ENCODE measurements at regions not wholly inside any gene's neighbourhood (a gene's known extent, or its start where the extent isn't known, plus 50 kb on each side); places are given as distances from the start of the nearest gene placed in this dataset.

DNA sequence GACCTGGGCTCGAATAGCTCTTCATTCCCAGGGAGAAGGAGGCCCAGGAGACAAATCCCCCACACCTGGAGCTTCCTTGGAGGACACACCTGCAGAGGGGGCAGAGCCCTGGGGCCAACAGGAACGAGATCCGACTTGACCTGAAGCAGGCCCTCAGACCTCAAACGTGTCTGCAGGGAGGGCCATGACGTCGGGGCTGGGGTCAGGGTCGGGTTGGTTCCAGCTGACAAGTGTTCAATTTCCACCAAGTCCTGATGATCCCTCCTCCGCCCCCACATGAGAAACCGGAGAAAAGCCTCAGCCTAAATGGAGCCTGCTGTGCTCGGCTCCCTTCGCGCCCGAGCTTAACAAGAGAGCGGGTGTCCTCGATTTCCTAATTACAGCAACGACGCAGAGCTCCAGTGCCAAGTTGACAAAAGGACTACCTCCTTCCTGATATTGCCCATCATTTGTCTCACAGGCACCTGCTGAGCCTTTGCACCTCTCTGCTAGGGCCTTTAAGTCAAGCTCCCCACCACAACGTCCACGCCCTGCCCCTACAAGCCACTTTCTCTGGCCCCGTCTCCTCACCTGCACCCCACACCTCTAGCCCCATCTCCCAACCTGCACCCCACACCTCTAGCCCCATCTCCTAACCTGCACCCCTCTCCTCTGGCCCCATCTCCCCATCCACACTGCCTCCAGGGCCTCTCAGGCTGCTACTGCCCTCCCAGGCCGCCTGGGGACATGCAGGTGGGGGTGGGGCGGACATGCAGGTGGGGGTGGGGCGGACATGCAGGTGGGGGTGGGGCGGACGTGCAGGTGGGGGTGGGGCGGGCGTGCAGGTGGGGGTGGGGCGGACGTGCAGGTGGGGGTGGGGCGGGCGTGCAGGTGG is 519.4 kb downstream of the GLRX3 start:
- H3K9ac ChIP-seq (ENCODE audit: insufficient read depth in 1 of 2, low read length in 2 of 2): no peak overlapping the region
- no peak for TF ChIP-seq CTCF (IDR thresholded peaks at IDR 0.05; ENCODE audit: control extremely low read depth, extremely low read depth)
- H3K36me3 ChIP-seq (ENCODE audit: control insufficient read depth in 4 of 4, insufficient read depth in 4 of 4, low read length in 4 of 4): no peaks in the 10 kb centered on the region
- ATAC-seq (ENCODE audit: insufficient read depth, low FRiP score): no peak
- H3K4me3 ChIP-seq: no peak overlapping the region
- whole genome bisulfite sequencing, 2 donors: 82 to 83% methylated on average over 23 to 24 of the region's 31 CpGs
- no peak for DNase-seq
- H3K4me1 ChIP-seq (ENCODE audit: control insufficient read depth in 5 of 5, insufficient read depth in 5 of 5, low read length in 5 of 5): no peaks in the 10 kb centered on the region
- no peaks in the 10 kb centered on the region for H3K9me3 ChIP-seq (ENCODE audit: control insufficient read depth in 4 of 4, insufficient read depth in 3 of 4, low read length in 3 of 4)
- H3K27me3 ChIP-seq (ENCODE audit: control insufficient read depth in 3 of 3, insufficient read depth in 3 of 3, low read length in 2 of 3): no peaks in the 10 kb centered on the region
- no peak overlapping the region for H3K27ac ChIP-seq (ENCODE audit: low read depth in 1 of 2, low read length in 1 of 2)

DNA sequence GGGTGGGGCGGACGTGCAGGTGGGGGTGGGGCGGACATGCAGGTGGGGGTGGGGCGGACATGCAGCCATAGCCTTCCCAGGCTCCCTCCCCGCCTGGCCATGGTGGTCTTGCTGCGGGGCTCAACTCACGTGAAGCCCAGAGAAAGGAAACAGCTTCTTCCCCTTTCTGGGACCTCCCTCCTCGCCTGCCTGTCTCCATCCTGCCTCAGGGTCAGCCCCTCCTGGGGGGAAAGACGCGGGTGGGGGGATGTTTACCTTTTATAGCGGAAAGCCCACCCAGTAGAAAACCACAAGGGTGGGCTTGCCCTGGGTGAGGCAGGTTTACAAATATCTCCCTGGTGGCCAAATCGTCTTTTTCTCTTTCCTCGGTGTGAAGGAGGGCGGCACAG is 520.0 kb downstream of the GLRX3 start:
- no peaks in the 10 kb centered on the region for H3K36me3 ChIP-seq (ENCODE audit: control insufficient read depth in 4 of 4, insufficient read depth in 4 of 4, low read length in 4 of 4)
- H3K9me3 ChIP-seq (ENCODE audit: control insufficient read depth in 4 of 4, insufficient read depth in 3 of 4, low read length in 3 of 4): no peaks in the 10 kb centered on the region
- H3K9ac ChIP-seq (ENCODE audit: insufficient read depth in 1 of 2, low read length in 2 of 2): no peak overlapping the region
- no peak overlapping the region for H3K4me3 ChIP-seq
- no peak overlapping the region for H3K27ac ChIP-seq (ENCODE audit: low read depth in 1 of 2, low read length in 1 of 2)
- ATAC-seq (ENCODE audit: insufficient read depth, low FRiP score): no peak
- H3K4me1 ChIP-seq (ENCODE audit: control insufficient read depth in 5 of 5, insufficient read depth in 5 of 5, low read length in 5 of 5): no peaks in the 10 kb centered on the region
- TF ChIP-seq CTCF (IDR thresholded peaks at IDR 0.05; ENCODE audit: control extremely low read depth, extremely low read depth): no peak
- no peak for DNase-seq
- no peaks in the 10 kb centered on the region for H3K27me3 ChIP-seq (ENCODE audit: control insufficient read depth in 3 of 3, insufficient read depth in 3 of 3, low read length in 2 of 3)
- 17 to 44% methylated on average over 9 to 12 of the region's 14 CpGs for WGBS, 2 donors

GRCh38 chr10:130656582-130657133 is 520.5 kb downstream of the GLRX3 start:
- no peak overlapping the region for H3K4me3 ChIP-seq
- TF ChIP-seq CTCF (IDR thresholded peaks at IDR 0.05; ENCODE audit: control extremely low read depth, extremely low read depth): no peak
- ATAC-seq (ENCODE audit: insufficient read depth, low FRiP score) (no peak), DNase-seq (no peak)
- H3K9me3 ChIP-seq (ENCODE audit: control insufficient read depth in 4 of 4, insufficient read depth in 3 of 4, low read length in 3 of 4): no peaks in the 10 kb centered on the region
- H3K9ac ChIP-seq (ENCODE audit: insufficient read depth in 1 of 2, low read length in 2 of 2): no peak overlapping the region
- 70 to 73% methylated on average over 15 of the region's 15 CpGs for WGBS, 2 donors
- H3K27me3 ChIP-seq (ENCODE audit: control insufficient read depth in 3 of 3, insufficient read depth in 3 of 3, low read length in 2 of 3): no peaks in the 10 kb centered on the region
- no peaks in the 10 kb centered on the region for H3K36me3 ChIP-seq (ENCODE audit: control insufficient read depth in 4 of 4, insufficient read depth in 4 of 4, low read length in 4 of 4)
- no peak overlapping the region for H3K27ac ChIP-seq (ENCODE audit: low read depth in 1 of 2, low read length in 1 of 2)
- H3K4me1 ChIP-seq (ENCODE audit: control insufficient read depth in 5 of 5, insufficient read depth in 5 of 5, low read length in 5 of 5): no peaks in the 10 kb centered on the region
